ENCODE measurements at regions not wholly inside any gene's neighbourhood (a gene's known extent, or its start where the extent isn't known, plus 50 kb on each side); places are given as distances from the start of the nearest gene placed in this dataset.
A peak's percentile ranks its signal among the peaks of the same experiment; 100 is the strongest.

GRCh38 chr5:101346906-101347305 is 443.8 kb upstream of the ST8SIA4 start:
- Histone ChIP-seq H3K4me1 (ENCODE audit: insufficient read depth, low read length) (no peaks in the 10 kb centered on the region), H3K9ac (ENCODE audit: insufficient read depth, low read depth, low read length) (no peak overlapping the region), H2AFZ (ENCODE audit: low read length) (no peak overlapping the region), H3K9me3 (ENCODE audit: low read length) (no peaks in the 10 kb centered on the region), H3K36me3 (replicated peaks in 1 of 2; ENCODE audit: control insufficient read depth in 1 of 2, insufficient read depth in 2 of 2, low read length in 2 of 2) (no peaks in the 10 kb centered on the region), H4K20me1 (ENCODE audit: insufficient read depth, low read length) (no peaks in the 10 kb centered on the region), H3K4me3 (replicated peaks in 1 of 3; ENCODE audit: insufficient read depth in 1 of 3, low read depth in 2 of 3, low read length in 3 of 3) (no peak overlapping the region), H3K27me3 (ENCODE audit: control insufficient read depth in 1 of 2, insufficient read depth in 2 of 2, low read length in 2 of 2) (no peaks in the 10 kb centered on the region), H3K79me2 (ENCODE audit: insufficient read depth, low read length) (no peaks in the 10 kb centered on the region), H3K27ac (ENCODE audit: extremely low read length, insufficient read depth, low read length) (no peak overlapping the region), H3K4me2 (ENCODE audit: low read depth, low read length) (no peak overlapping the region)
- no peak; the same call in 2 of the 3 replicates for ATAC-seq
- intact Hi-C loops (cut with micrococcal nuclease; ENCODE audit: unreplicated experiment), result no loop called here
- no peak for DNase-seq (ENCODE audit: low spot score)
- 25% methylated on average over 4 of the region's 4 CpGs for WGBS (ENCODE audit: low lambda C conversion rate)
- POLR2A ChIA-PET, result no interaction called here
- CTCF ChIA-PET (ENCODE audit: low intra/inter-chr PET ratio, low total read pairs), result no interaction called here
- in situ Hi-C loops (cut with HindIII; ENCODE audit: extremely low pct_ligation_motif_present, low pct_unique_long_range_greater_than_20kb), result no loop called here
- no peak for FAIRE-seq
- no TSS peak for BruUV-seq (replicated peaks)
- no peak for TF ChIP-seq SP2 (CRISPR knock-in tag; IDR thresholded peaks at IDR 0.05)
- TF ChIP-seq MAFK (conservative IDR thresholded peaks at IDR 0.05 in 1 of 2, IDR thresholded peaks at IDR 0.05 in 1 of 2; ENCODE audit: low read length in 2 of 2), result 0 out of 4 replicates have a peak, but pooled peaks of 1 of the 2 experiments have one; percentile 0
- no peak for TF ChIP-seq IRF9 (CRISPR knock-in tag; IDR thresholded peaks at IDR 0.05; ENCODE audit: borderline replicate concordance)
- TF ChIP-seq RCOR2 (CRISPR knock-in tag; IDR thresholded peaks at IDR 0.05), result no peak
- TF ChIP-seq PREB (CRISPR knock-in tag; IDR thresholded peaks at IDR 0.05), result no peak
- TF ChIP-seq ASH2L (IDR thresholded peaks at IDR 0.05; ENCODE audit: insufficient read length, low read depth, low read length), result no peak
- TF ChIP-seq ATM (IDR thresholded peaks at IDR 0.05; ENCODE audit: borderline replicate concordance), result no peak
- TF ChIP-seq ELK4 (CRISPR knock-in tag; IDR thresholded peaks at IDR 0.05; ENCODE audit: borderline replicate concordance), result no peak
